OCI-LY1 (cell line): ENCODE measurements at regions not wholly inside any gene's neighbourhood (a gene's known extent, or its start where the extent isn't known, plus 50 kb on each side); places are given as distances from the start of the nearest gene placed in this dataset.

ENCODE experiments used
- CTCF ChIP-seq: fragments of 200-600 bp; sonication (generic), shearing (Covaris generic); IDR thresholded peaks from 2 replicates; pipeline ENCODE4 v1.5.1; 2017; ENCODE audit warnings: mild to moderate bottlenecking, antibody characterized with exemption, low read length, moderate library complexity, mixed read lengths
- EZH2 ChIP-seq: fragments of 200-600 bp; sonication (generic), shearing (Covaris generic); IDR thresholded peaks from 2 replicates; pipeline ENCODE4 v1.8.0; 2017; ENCODE audit warnings: borderline replicate concordance, mixed run types, mild to moderate bottlenecking, antibody characterized with exemption, low read length, moderate library complexity, mixed read lengths

GRCh38 chr15:31782016-31782783 is 248.1 kb upstream of the CHRNA7 start:
- no peak for TF ChIP-seq CTCF
- no peak for TF ChIP-seq EZH2
